ENCODE measurements at regions not wholly inside any gene's neighbourhood (a gene's known extent, or its start where the extent isn't known, plus 50 kb on each side); places are given as distances from the start of the nearest gene placed in this dataset.
A peak's percentile ranks its signal among the peaks of the same experiment; 100 is the strongest.

GRCh38 chr4:180538384-180539057 lies 1704.7 kb upstream of the TENM3 start:
- Histone ChIP-seq H3K18ac (ENCODE audit: low read length) (no peak overlapping the region), H2BK15ac (replicated peaks; ENCODE audit: low read depth) (no peak overlapping the region), H3K79me2 (ENCODE audit: control insufficient read depth, insufficient read depth, low read length) (no peaks in the 10 kb centered on the region), H4K5ac (ENCODE audit: low read length) (no peak overlapping the region), H3K79me1 (ENCODE audit: low read length) (no peaks in the 10 kb centered on the region), H3K36me3 (ENCODE audit: control insufficient read depth, insufficient read depth, low read length) (no peaks in the 10 kb centered on the region), H3K4ac (ENCODE audit: low read depth, low read length) (no peak overlapping the region), H3K9ac (ENCODE audit: low read length) (no peak overlapping the region), H3K4me2 (ENCODE audit: low read length) (no peak overlapping the region), H3K27ac (ENCODE audit: low read depth, low read length) (no peak overlapping the region), H3K4me1 (ENCODE audit: control insufficient read depth, low read depth, low read length) (no peaks in the 10 kb centered on the region), H3K4me3 (ENCODE audit: low read length) (no peak overlapping the region), H2AK5ac (ENCODE audit: low read length) (no peak overlapping the region), H2BK5ac (ENCODE audit: low read length) (no peak overlapping the region), H2BK120ac (ENCODE audit: low read depth, low read length) (no peak overlapping the region), H3K23ac (ENCODE audit: low read length) (no peak overlapping the region), H3K56ac (ENCODE audit: low read length) (no peak overlapping the region), H3K27me3 (ENCODE audit: insufficient read depth, low read length, poor library complexity) (no peaks in the 10 kb centered on the region), H4K8ac (ENCODE audit: low read depth, low read length) (no peak overlapping the region)
- no peak for DNase-seq
- WGBS (ENCODE audit: extremely low coverage, insufficient coverage, low lambda C conversion rate), result no CpG with 5 or more reads among the region's 8 CpGs

GRCh38 chr4:180539284-180539683 lies 1703.9 kb upstream of the TENM3 start:
- Histone ChIP-seq H3K4me1 (ENCODE audit: control insufficient read depth, low read depth, low read length) (no peaks in the 10 kb centered on the region), H3K27ac (ENCODE audit: low read depth, low read length) (no peak overlapping the region), H2BK15ac (replicated peaks; ENCODE audit: low read depth) (no peak overlapping the region), H2BK120ac (ENCODE audit: low read depth, low read length) (no peak overlapping the region), H3K27me3 (ENCODE audit: insufficient read depth, low read length, poor library complexity) (no peaks in the 10 kb centered on the region), H4K5ac (ENCODE audit: low read length) (no peak overlapping the region), H3K79me1 (ENCODE audit: low read length) (no peaks in the 10 kb centered on the region), H3K4ac (ENCODE audit: low read depth, low read length) (no peak overlapping the region), H3K36me3 (ENCODE audit: control insufficient read depth, insufficient read depth, low read length) (no peaks in the 10 kb centered on the region), H3K9ac (ENCODE audit: low read length) (no peak overlapping the region), H4K8ac (ENCODE audit: low read depth, low read length) (no peak overlapping the region), H3K4me3 (ENCODE audit: low read length) (no peak overlapping the region), H2AK5ac (ENCODE audit: low read length) (no peak overlapping the region), H3K18ac (ENCODE audit: low read length) (no peak overlapping the region), H3K23ac (ENCODE audit: low read length) (no peak overlapping the region), H3K79me2 (ENCODE audit: control insufficient read depth, insufficient read depth, low read length) (no peaks in the 10 kb centered on the region), H3K4me2 (ENCODE audit: low read length) (no peak overlapping the region), H3K56ac (ENCODE audit: low read length) (no peak overlapping the region), H2BK5ac (ENCODE audit: low read length) (no peak overlapping the region)
- WGBS (ENCODE audit: extremely low coverage, insufficient coverage, low lambda C conversion rate), result no CpG with 5 or more reads among the region's 4 CpGs
- DNase-seq, result no peak

- H3K4me2 ChIP-seq (ENCODE audit: low read length), result no peak overlapping the region
- no peak overlapping the region for H3K18ac ChIP-seq (ENCODE audit: low read length)
- no peak overlapping the region for H2BK15ac ChIP-seq (replicated peaks; ENCODE audit: low read depth)
- no peak overlapping the region for H3K23ac ChIP-seq (ENCODE audit: low read length)
- DNase-seq, result no peak
- no peak overlapping the region for H3K4ac ChIP-seq (ENCODE audit: low read depth, low read length)
- H3K4me1 ChIP-seq (ENCODE audit: control insufficient read depth, low read depth, low read length), result no peaks in the 10 kb centered on the region
- no peak overlapping the region for H3K56ac ChIP-seq (ENCODE audit: low read length)
- H3K4me3 ChIP-seq (ENCODE audit: low read length), result no peak overlapping the region
- H3K36me3 ChIP-seq (ENCODE audit: control insufficient read depth, insufficient read depth, low read length), result no peaks in the 10 kb centered on the region
- no peaks in the 10 kb centered on the region for H3K79me1 ChIP-seq (ENCODE audit: low read length)
- no peak overlapping the region for H2BK120ac ChIP-seq (ENCODE audit: low read depth, low read length)
- no peak overlapping the region for H2BK5ac ChIP-seq (ENCODE audit: low read length)
- no peak overlapping the region for H3K9ac ChIP-seq (ENCODE audit: low read length)
- H4K8ac ChIP-seq (ENCODE audit: low read depth, low read length), result no peak overlapping the region
- no peaks in the 10 kb centered on the region for H3K27me3 ChIP-seq (ENCODE audit: insufficient read depth, low read length, poor library complexity)
- no peaks in the 10 kb centered on the region for H3K79me2 ChIP-seq (ENCODE audit: control insufficient read depth, insufficient read depth, low read length)
- H3K27ac ChIP-seq (ENCODE audit: low read depth, low read length), result no peak overlapping the region
- H4K5ac ChIP-seq (ENCODE audit: low read length), result no peak overlapping the region
- no peak overlapping the region for H2AK5ac ChIP-seq (ENCODE audit: low read length)
These were observed 1701.5 kb upstream of the TENM3 start for GRCh38 chr4:180541678-180542077.

- Histone ChIP-seq H3K4me3 (ENCODE audit: low read length) (no peak overlapping the region), H3K79me2 (ENCODE audit: control insufficient read depth, insufficient read depth, low read length) (no peaks in the 10 kb centered on the region), H3K18ac (ENCODE audit: low read length) (no peak overlapping the region), H3K4me1 (ENCODE audit: control insufficient read depth, low read depth, low read length) (no peaks in the 10 kb centered on the region), H3K4ac (ENCODE audit: low read depth, low read length) (no peak overlapping the region), H3K23ac (ENCODE audit: low read length) (no peak overlapping the region), H3K27me3 (ENCODE audit: insufficient read depth, low read length, poor library complexity) (no peaks in the 10 kb centered on the region), H2BK120ac (ENCODE audit: low read depth, low read length) (no peak overlapping the region), H2AK5ac (ENCODE audit: low read length) (no peak overlapping the region), H3K9ac (ENCODE audit: low read length) (no peak overlapping the region), H2BK5ac (ENCODE audit: low read length) (no peak overlapping the region), H3K36me3 (ENCODE audit: control insufficient read depth, insufficient read depth, low read length) (no peaks in the 10 kb centered on the region), H2BK15ac (replicated peaks; ENCODE audit: low read depth) (no peak overlapping the region), H3K56ac (ENCODE audit: low read length) (no peak overlapping the region), H4K8ac (ENCODE audit: low read depth, low read length) (no peak overlapping the region), H4K5ac (ENCODE audit: low read length) (no peak overlapping the region), H3K4me2 (ENCODE audit: low read length) (no peak overlapping the region), H3K79me1 (ENCODE audit: low read length) (no peaks in the 10 kb centered on the region), H3K27ac (ENCODE audit: low read depth, low read length) (no peak overlapping the region)
- no CpG with 5 or more reads among the region's 5 CpGs for WGBS (ENCODE audit: extremely low coverage, insufficient coverage, low lambda C conversion rate)
- DNase-seq, result no peak
These were observed 1700.6 kb upstream of the TENM3 start for GRCh38 chr4:180542445-180543100.

- Histone ChIP-seq H3K79me2 (ENCODE audit: control insufficient read depth, insufficient read depth, low read length) (no peaks in the 10 kb centered on the region), H4K5ac (ENCODE audit: low read length) (no peak overlapping the region), H3K4me2 (ENCODE audit: low read length) (no peak overlapping the region), H3K56ac (ENCODE audit: low read length) (no peak overlapping the region), H3K79me1 (ENCODE audit: low read length) (no peaks in the 10 kb centered on the region), H3K4me3 (ENCODE audit: low read length) (no peak overlapping the region), H3K36me3 (ENCODE audit: control insufficient read depth, insufficient read depth, low read length) (no peaks in the 10 kb centered on the region), H3K4ac (ENCODE audit: low read depth, low read length) (no peak overlapping the region), H4K8ac (ENCODE audit: low read depth, low read length) (no peak overlapping the region), H2BK120ac (ENCODE audit: low read depth, low read length) (no peak overlapping the region), H2BK15ac (replicated peaks; ENCODE audit: low read depth) (no peak overlapping the region), H3K9ac (ENCODE audit: low read length) (no peak overlapping the region), H3K18ac (ENCODE audit: low read length) (no peak overlapping the region), H3K23ac (ENCODE audit: low read length) (no peak overlapping the region), H3K27me3 (ENCODE audit: insufficient read depth, low read length, poor library complexity) (no peaks in the 10 kb centered on the region), H3K4me1 (ENCODE audit: control insufficient read depth, low read depth, low read length) (no peaks in the 10 kb centered on the region), H2BK5ac (ENCODE audit: low read length) (no peak overlapping the region), H3K27ac (ENCODE audit: low read depth, low read length) (no peak overlapping the region), H2AK5ac (ENCODE audit: low read length) (no peak overlapping the region)
- DNase-seq, result no peak
- no CpG with 5 or more reads among the region's 6 CpGs for WGBS (ENCODE audit: extremely low coverage, insufficient coverage, low lambda C conversion rate)
These were observed 1693.1 kb upstream of the TENM3 start for GRCh38 chr4:180550106-180550505.

GRCh38 chr4:180557348-180557747 lies 1685.9 kb upstream of the TENM3 start:
- Histone ChIP-seq H3K4ac (ENCODE audit: low read depth, low read length) (no peak overlapping the region), H2BK5ac (ENCODE audit: low read length) (no peak overlapping the region), H3K36me3 (ENCODE audit: control insufficient read depth, insufficient read depth, low read length) (no peaks in the 10 kb centered on the region), H2BK15ac (replicated peaks; ENCODE audit: low read depth) (no peak overlapping the region), H3K27ac (ENCODE audit: low read depth, low read length) (no peak overlapping the region), H3K4me3 (ENCODE audit: low read length) (no peak overlapping the region), H3K56ac (ENCODE audit: low read length) (no peak overlapping the region), H4K5ac (ENCODE audit: low read length) (no peak overlapping the region), H3K79me2 (ENCODE audit: control insufficient read depth, insufficient read depth, low read length) (no peaks in the 10 kb centered on the region), H3K4me1 (ENCODE audit: control insufficient read depth, low read depth, low read length) (no peaks in the 10 kb centered on the region), H3K23ac (ENCODE audit: low read length) (no peak overlapping the region), H3K27me3 (ENCODE audit: insufficient read depth, low read length, poor library complexity) (no peaks in the 10 kb centered on the region), H4K8ac (ENCODE audit: low read depth, low read length) (no peak overlapping the region), H3K9ac (ENCODE audit: low read length) (no peak overlapping the region), H3K4me2 (ENCODE audit: low read length) (no peak overlapping the region), H2AK5ac (ENCODE audit: low read length) (no peak overlapping the region), H3K18ac (ENCODE audit: low read length) (no peak overlapping the region), H2BK120ac (ENCODE audit: low read depth, low read length) (no peak overlapping the region), H3K79me1 (ENCODE audit: low read length) (no peaks in the 10 kb centered on the region)
- peak; percentile 19 for DNase-seq
- no CpG with 5 or more reads among the region's 3 CpGs for WGBS (ENCODE audit: extremely low coverage, insufficient coverage, low lambda C conversion rate)

Measured in mesendoderm (in vitro differentiated cells).